GM21367 (cell line): ENCODE measurements at regions not wholly inside any gene's neighbourhood (a gene's known extent, or its start where the extent isn't known, plus 50 kb on each side); places are given as distances from the start of the nearest gene placed in this dataset.

Source experiments
- ATAC-seq: cut with Tn5 transposase; IDR thresholded peaks from one replicate; pipeline ENCODE4 v1.9.1; 2021; ENCODE audit not compliant: unreplicated experiment

DNA sequence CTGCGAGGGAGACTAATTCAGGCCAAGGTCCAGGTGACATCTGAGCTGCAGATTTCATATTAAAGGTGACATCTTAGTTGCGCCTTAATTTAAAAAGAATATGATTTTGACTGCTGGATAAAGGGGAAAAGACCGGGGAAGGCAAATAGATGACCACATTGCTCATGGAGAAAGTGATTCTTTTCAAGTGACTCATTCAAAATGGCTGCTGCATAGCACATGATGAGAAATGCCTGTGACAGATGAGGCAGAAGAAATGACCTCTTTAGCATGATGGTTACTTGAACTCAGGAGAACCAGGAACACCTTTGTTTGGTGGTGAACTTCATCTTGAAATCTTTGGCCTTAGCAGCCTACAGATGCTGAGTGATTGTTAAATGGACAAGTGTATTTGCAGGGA is 385.8 kb upstream of the TRIB2 start:
- ATAC-seq = no peak

- ATAC-seq = no peak
Measured at GRCh38 chr2:12331698-12332097, 385.0 kb upstream of the TRIB2 start.

- no peak for ATAC-seq
Measured at GRCh38 chr2:12333293-12333692, 383.4 kb upstream of the TRIB2 start.

DNA sequence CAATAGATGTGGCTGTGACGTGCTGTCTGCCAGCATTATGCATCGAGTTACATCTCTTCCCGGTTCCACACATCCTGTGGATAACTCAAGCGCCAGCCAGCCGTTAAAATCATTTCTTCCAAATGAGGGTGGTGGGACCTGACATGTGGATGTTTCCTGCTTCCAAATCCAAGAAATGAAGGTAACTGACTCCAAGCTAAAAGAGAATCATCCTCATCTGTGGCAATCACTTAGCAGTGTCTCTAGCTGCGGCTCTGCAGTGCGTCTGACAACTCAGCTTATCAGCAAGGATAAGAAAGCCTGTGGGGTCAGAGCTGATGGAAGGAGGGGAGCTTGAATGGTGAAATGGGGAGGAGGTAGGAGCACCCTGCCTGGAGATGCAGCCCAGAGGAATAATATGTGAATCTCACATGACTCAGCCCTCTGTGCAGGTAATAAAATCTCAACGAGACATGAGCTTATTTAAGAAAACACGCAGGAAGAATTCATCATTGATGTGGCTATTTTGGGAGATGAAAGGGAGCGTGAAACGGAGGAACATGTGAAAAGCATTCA is 382.2 kb upstream of the TRIB2 start:
- ATAC-seq = no peak

DNA sequence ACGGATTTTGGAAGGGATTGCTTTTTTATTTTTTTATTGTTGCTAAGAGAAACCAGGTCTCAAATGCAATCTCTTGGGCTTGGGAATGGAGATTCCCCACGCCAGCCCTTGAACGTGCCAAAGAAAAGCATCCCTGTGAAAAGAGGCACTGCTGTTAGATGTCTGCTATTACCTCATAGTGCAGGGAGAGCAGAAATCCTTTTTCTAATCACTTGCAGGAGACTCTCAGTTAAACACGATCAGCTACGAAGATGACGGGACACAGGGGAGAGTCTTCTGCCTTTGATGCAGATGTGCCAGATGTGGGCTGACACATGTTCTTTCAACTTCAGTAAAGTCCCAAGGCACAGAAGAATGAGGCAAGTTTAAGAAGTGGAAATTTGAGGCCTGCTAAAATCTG is 381.6 kb upstream of the TRIB2 start:
- no peak for ATAC-seq

DNA sequence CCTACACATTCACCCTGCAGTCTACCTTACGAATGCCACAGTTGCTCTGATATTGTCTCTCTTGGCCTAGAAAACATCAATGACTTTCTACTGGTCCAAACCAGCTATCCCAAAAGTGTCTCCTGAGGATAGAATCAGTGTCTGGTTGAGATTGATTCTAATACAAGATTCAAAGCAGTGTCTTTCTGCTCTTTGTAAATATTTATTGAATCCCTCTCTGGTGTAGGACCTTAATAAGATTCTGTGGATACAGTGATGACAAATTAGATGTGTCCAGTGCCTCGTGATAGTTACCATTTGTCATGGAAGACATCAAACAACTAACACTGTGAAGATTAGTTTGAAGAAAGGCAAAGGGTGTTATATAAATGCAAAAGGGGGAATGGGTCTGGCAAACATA is 380.7 kb upstream of the TRIB2 start:
- no peak for ATAC-seq

DNA sequence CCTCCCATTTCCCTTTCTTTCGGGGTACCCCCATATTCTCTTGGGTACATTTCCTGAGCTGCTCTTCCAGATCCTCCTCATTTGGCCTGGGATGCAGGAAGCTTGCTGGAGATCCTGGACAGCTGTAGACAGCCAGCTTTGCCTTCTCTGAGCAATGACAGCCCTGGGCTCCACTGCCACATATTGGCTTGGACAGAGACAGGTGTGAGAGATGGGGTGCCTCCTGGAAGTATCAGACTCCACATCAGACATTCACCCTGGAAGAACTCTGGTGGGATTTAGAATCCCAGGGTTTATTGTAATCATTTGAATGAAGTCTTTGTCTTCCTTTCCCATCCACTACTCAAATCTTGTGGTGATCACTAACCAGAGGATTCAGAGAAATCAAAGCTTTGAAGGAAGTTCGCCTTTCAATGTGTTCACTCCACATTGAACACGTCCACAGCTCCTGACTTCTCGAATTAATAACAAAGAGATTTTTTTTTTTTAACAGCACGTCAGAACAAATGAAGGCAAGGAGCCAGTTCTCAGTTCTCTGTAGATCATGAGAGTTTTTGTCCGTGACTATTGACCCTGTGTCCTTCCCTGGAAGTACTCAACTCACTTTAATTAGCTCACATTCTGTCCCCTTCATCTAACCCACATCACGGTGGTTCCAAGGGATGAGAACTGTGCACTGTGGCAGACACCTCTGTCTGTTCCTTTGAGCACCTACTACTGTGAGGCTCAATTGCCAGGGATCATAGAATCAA is 377.6 kb upstream of the TRIB2 start:
- no peak for ATAC-seq

DNA sequence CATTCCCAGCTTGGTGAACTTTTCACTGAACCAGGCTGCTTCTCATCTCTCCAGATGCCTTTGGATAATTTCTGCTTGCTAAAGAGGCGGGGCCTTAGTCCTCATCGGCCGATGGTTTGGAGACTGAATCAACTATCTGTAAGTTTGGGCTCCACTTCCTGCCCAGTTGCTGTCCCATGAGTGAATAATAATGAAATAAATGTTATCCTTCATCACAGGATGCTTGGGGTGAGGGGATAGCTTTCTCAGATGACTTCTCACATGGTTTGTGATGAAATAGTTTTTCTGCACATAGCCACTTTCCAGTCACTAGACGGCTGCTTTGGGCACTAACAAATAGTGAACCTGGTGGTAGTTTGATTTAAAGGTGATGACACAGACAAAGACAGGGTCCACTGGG is 376.6 kb upstream of the TRIB2 start:
- ATAC-seq = no peak

GRCh38 chr2:12341215-12341614 is 375.5 kb upstream of the TRIB2 start:
- no peak for ATAC-seq

DNA sequence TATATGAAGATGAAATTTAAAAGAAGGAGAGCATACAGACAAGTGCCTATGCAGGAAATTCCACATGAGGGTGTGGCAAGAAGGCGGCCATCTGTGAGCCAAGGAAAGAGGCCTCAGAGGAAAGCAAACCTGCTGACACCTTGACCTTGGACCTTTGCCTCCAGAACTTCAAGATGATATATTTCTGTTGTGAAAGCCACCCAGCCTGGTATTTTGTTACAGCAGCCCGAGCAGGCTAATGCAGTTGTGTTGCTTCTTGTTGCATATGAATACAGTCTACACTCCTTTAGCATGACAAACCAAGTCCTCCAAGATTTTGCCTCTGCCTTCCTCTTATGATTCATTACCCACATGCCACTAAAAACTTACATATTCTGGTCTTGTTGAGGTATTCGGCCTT is 374.8 kb upstream of the TRIB2 start:
- ATAC-seq = no peak

DNA sequence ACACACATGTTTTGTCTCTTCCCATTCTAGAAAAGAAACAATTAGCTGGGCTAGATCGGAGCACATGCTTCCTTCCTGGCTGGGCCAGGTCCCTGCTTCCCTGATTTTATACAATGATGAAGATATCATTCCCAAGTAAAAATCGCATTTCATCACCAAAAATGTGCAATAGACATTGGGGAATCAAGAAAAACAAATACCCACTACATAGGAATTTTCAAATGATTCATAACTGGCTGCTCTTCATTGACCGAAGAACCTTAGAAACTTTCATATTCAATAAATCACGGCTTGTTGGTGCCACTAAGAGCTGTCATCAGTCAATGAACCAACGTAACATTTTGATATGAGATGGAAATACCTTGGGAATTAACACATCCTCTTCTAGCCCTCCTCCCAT is 373.6 kb upstream of the TRIB2 start:
- no peak for ATAC-seq

- ATAC-seq = no peak
Measured at GRCh38 chr2:12347066-12347493, 369.7 kb upstream of the TRIB2 start.

- no peak for ATAC-seq
Measured at GRCh38 chr2:12348216-12348615, 368.5 kb upstream of the TRIB2 start.

DNA sequence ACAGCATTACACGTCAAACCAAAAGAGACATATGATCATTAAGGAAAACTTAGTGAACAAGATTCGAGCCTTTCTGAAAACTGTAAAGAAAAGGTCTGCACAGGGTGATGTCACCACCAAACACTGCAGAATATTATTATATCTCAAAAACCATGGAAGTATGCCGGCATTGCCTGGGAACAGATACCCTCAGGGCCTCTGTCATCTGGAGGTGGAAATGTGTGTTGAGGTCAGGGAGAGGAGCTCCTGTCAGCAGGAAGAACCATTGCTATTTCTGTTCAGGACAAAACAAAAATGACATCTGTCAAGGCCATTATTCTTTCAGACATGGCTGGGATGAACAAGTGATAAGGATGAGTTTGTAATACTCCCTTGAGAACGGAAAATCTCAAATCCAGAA is 365.9 kb upstream of the TRIB2 start:
- ATAC-seq = no peak

DNA sequence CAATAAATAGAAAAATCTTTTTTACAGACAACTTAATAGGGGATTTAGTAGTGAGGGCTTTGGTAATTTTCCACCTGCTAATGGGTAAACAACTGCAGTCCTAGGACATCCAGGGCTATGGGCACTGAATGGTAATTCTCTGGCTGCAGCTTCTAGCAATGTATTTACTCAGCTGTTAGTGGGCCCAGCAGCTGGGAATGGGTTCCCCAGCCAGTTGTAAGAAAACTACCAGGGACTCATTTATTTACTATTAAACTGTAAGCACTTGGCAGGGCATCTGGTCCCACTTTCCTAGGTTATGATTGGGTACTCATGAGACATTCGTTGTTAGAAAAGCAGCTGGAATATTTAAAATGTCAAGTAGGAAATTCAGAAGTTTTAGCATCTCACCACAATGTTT is 363.8 kb upstream of the TRIB2 start:
- ATAC-seq = no peak

- ATAC-seq = no peak
Measured at GRCh38 chr2:12361506-12361905, 355.2 kb upstream of the TRIB2 start.

GRCh38 chr2:12363138-12363537 is 353.6 kb upstream of the TRIB2 start:
- no peak for ATAC-seq

DNA sequence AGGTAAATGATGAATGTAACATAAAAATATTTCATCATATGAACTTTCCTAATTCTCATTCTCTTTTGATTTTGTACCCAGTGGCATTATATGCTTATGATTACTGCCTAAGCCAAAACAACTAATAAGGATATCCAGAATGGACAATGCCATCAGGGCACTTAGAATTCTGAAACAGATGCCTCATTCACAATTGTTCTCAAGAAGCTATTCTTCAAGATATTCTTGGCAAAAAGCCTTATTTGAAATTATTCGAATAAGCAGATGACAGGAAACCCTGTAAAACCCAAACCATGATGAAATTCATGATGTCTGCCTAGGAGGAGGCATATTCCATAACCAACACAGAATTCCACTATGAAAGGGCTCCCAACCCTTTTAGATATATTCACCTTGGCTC is 353.2 kb upstream of the TRIB2 start:
- ATAC-seq = no peak

DNA sequence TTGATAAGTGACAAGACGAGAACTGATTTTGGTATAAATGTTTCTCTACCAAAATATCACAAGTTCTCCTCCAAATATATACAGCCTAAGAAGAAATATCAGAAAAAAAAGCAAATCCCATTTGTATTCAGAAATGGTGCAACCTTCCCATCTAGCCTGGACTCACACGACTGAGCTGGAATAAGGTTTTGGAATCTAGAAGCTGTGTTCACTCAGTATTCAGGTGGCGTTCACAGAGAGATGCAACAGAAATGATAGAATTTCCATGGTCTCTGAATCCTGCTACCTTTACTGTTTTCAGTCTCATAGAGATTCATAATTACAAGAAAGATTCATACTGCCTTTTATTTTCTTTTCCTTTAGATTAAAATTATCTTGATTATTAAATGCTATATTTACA is 347.2 kb upstream of the TRIB2 start:
- ATAC-seq = no peak

DNA sequence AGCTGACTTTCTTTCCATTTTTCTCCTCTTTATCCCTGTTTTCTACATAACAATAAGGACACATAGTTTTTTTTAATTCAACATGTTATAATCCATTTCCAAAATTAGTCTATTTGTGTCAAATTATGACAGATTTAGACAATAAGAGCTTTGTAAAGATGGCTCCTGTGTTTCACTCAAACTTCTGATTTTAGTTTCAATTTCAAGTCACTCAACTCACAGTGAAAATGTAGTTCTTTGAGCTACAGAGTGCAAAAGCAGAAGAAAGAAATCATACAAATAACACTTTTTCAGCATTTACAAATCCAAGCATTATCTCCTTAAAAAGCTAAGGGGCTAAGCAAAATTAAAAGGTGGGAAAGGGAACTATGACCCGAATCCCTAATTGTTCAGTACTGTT is 340.7 kb upstream of the TRIB2 start:
- ATAC-seq = no peak

DNA sequence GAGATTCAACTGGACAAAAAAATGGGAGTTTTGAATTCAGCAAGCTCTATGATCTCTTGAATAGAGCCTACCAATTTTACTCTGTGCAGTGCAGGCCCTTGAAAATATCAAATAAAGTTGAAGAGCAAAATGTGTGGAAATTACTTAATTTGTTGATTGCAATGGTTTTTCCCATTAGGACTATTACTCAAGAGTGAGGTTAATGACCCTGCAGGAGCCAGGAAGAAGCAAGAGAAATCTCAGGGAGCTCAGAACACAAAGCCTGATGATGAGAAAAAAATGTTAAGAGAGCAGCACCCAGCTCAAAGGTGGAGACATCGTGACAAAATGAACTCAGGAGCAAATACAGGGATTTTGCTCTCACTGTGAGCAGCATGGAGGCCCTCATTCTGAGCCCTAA is 337.6 kb upstream of the TRIB2 start:
- ATAC-seq = no peak

- no peak for ATAC-seq
Measured at GRCh38 chr2:12381543-12382325, 335.0 kb upstream of the TRIB2 start.
